H9 (cell line): ENCODE measurements at regions not wholly inside any gene's neighbourhood (a gene's known extent, or its start where the extent isn't known, plus 50 kb on each side); places are given as distances from the start of the nearest gene placed in this dataset.

Experiments used
- DNase-seq: peaks from one replicate; pipeline ENCODE4 v3.0.0-alpha.2; 2017
- H2AFZ ChIP-seq: one replicate; pipeline ENCODE4 v1.6.1; 2013; ENCODE audit warnings: mild to moderate bottlenecking, low read length, control low read depth, moderate library complexity
- H2AK5ac ChIP-seq: 2 replicates; pipeline ENCODE4 v1.6.1; 2013; ENCODE audit warnings: low read length, control low read depth, mixed read lengths; ENCODE audit not compliant: insufficient read length
- H2BK120ac ChIP-seq: one replicate; pipeline ENCODE4 v1.6.1; 2013; ENCODE audit warnings: low read depth, mild to moderate bottlenecking, low read length, control low read depth, inconsistent platforms; ENCODE audit not compliant: poor library complexity, severe bottlenecking
- H2BK12ac ChIP-seq: 2 replicates; pipeline ENCODE4 v1.6.1; 2013; ENCODE audit warnings: low read length, control low read depth, mixed read lengths, low read depth; ENCODE audit not compliant: insufficient read length
- H2BK15ac ChIP-seq: 2 replicates; pipeline ENCODE4 v1.6.1; 2013; ENCODE audit warnings: low read depth, low read length, control low read depth
- H2BK20ac ChIP-seq: one replicate; pipeline ENCODE4 v1.6.1; 2013; ENCODE audit warnings: low read depth, mild to moderate bottlenecking, low read length, control low read depth, inconsistent platforms; ENCODE audit not compliant: poor library complexity, severe bottlenecking
- H2BK5ac ChIP-seq: 2 replicates; pipeline ENCODE4 v1.6.1; 2013; ENCODE audit warnings: low read length, control low read depth, mixed read lengths; ENCODE audit not compliant: insufficient read length
- H3K14ac ChIP-seq: 2 replicates; pipeline ENCODE4 v1.6.1; 2013; ENCODE audit warnings: low read length, control low read depth; ENCODE audit not compliant: insufficient read depth
- H3K18ac ChIP-seq: 2 replicates; pipeline ENCODE4 v1.6.1; 2013; ENCODE audit warnings: low read depth, mild to moderate bottlenecking, mixed read lengths, low read length, control low read depth; ENCODE audit not compliant: insufficient read length
- H3K23ac ChIP-seq: 2 replicates; pipeline ENCODE4 v1.6.1; 2013; ENCODE audit warnings: low read length, control low read depth, mixed read lengths, low read depth; ENCODE audit not compliant: insufficient read length
- H3K23me2 ChIP-seq: 2 replicates; pipeline ENCODE4 v1.6.1; 2013; ENCODE audit warnings: low read depth, mild to moderate bottlenecking, mixed read lengths, low read length, control low read depth; ENCODE audit not compliant: insufficient read length, poor library complexity, severe bottlenecking
- H3K27ac ChIP-seq: 2 replicates; pipeline ENCODE4 v1.5.1; 2013; ENCODE audit warnings: low read length, control low read depth, mixed read lengths, low read depth; ENCODE audit not compliant: insufficient read length
- H3K27me3 ChIP-seq: 2 replicates; pipeline ENCODE4 v1.6.1; 2013; ENCODE audit warnings: low read length, control low read depth, inconsistent platforms; ENCODE audit not compliant: insufficient read depth
- H3K4ac ChIP-seq: 2 replicates; pipeline ENCODE4 v1.6.1; 2013; ENCODE audit warnings: low read depth, mild to moderate bottlenecking, control low read depth, inconsistent platforms, low read length, moderate library complexity
- H3K4me1 ChIP-seq: 2 replicates; pipeline ENCODE4 v1.6.1; 2013; ENCODE audit warnings: low read length, control low read depth, inconsistent platforms; ENCODE audit not compliant: insufficient read depth
- H3K4me2 ChIP-seq: 2 replicates; pipeline ENCODE4 v1.6.1; 2013; ENCODE audit warnings: low read length, control low read depth, mixed read lengths; ENCODE audit not compliant: insufficient read length, insufficient read depth
- H3K56ac ChIP-seq: 2 replicates; pipeline ENCODE4 v1.6.1; 2013; ENCODE audit warnings: low read depth, mild to moderate bottlenecking, mixed read lengths, low read length, control low read depth; ENCODE audit not compliant: insufficient read length
- H3K79me1 ChIP-seq: 2 replicates; pipeline ENCODE4 v1.6.1; 2013; ENCODE audit warnings: low read depth, mild to moderate bottlenecking, moderate library complexity, low read length, control low read depth, inconsistent platforms; ENCODE audit not compliant: insufficient read depth, poor library complexity, severe bottlenecking
- H3K79me2 ChIP-seq: 2 replicates; pipeline ENCODE4 v1.6.1; 2013; ENCODE audit warnings: low read length, control low read depth, inconsistent platforms; ENCODE audit not compliant: insufficient read depth
- H3K9ac ChIP-seq: 2 replicates; pipeline ENCODE4 v1.6.1; 2013; ENCODE audit warnings: low read length, control low read depth, mixed read lengths; ENCODE audit not compliant: insufficient read length; ENCODE audit errors: extremely low read depth
- H3K9me3 ChIP-seq: one replicate; pipeline ENCODE4 v1.6.1; 2013; ENCODE audit warnings: low read depth, low read length, inconsistent platforms; ENCODE audit not compliant: control insufficient read depth
- H3T11ph ChIP-seq: one replicate; pipeline ENCODE4 v1.6.1; 2013; ENCODE audit warnings: mild to moderate bottlenecking, low read length, control low read depth, inconsistent platforms
- H4K20me1 ChIP-seq: one replicate; pipeline ENCODE4 v1.6.1; 2013; ENCODE audit not compliant: control insufficient read depth, insufficient read length, insufficient read depth
- H4K5ac ChIP-seq: 2 replicates; pipeline ENCODE4 v1.6.1; 2013; ENCODE audit warnings: low read depth, mild to moderate bottlenecking, mixed read lengths, low read length, control low read depth; ENCODE audit not compliant: insufficient read length
- H4K8ac ChIP-seq: replicated peaks from 2 replicates; pipeline ENCODE4 v1.6.1; 2013; ENCODE audit warnings: low read length, control low read depth, mixed read lengths, low read depth; ENCODE audit not compliant: insufficient read length
- H4K91ac ChIP-seq: 2 replicates; pipeline ENCODE4 v1.6.1; 2013; ENCODE audit warnings: low read depth, mild to moderate bottlenecking, moderate library complexity, mixed read lengths, low read length, control low read depth; ENCODE audit not compliant: insufficient read length
- H3K27ac Mint-ChIP-seq, 3 experiments: 2 replicates in 2 of 3; 3 replicates in 1 of 3; pipeline ENCODE4 v1.8.0; 2020 to 2021; ENCODE audit warnings: mixed read lengths in 3 of 3, mild to moderate bottlenecking in 1 of 3, moderate library complexity in 1 of 3
- H3K27me3 Mint-ChIP-seq: 2 replicates; pipeline ENCODE4 v1.8.0; 2021; ENCODE audit warnings: low read depth, mild to moderate bottlenecking, moderate library complexity, mixed read lengths
- H3K36me3 Mint-ChIP-seq, 3 experiments: 2 replicates in 2 of 3; 3 replicates in 1 of 3; pipeline ENCODE4 v1.8.0; 2020 to 2021; ENCODE audit warnings: low read depth in 3 of 3, mixed read lengths in 3 of 3; ENCODE audit not compliant: insufficient read depth in 1 of 3
- H3K4me1 Mint-ChIP-seq, 2 experiments: 2 replicates each; pipeline ENCODE4 v1.8.0; 2020; ENCODE audit warnings: mixed read lengths in 2 of 2
- H3K4me3 Mint-ChIP-seq, 2 experiments: 2 replicates in 1 of 2; 3 replicates in 1 of 2; pipeline ENCODE4 v1.8.0; 2020 to 2021; ENCODE audit warnings: mild to moderate bottlenecking in 2 of 2, mixed read lengths in 2 of 2, moderate library complexity in 1 of 2
- H3K9me3 Mint-ChIP-seq, 2 experiments: 2 replicates in 1 of 2; 3 replicates in 1 of 2; pipeline ENCODE4 v1.8.0; 2020; ENCODE audit warnings: mild to moderate bottlenecking in 2 of 2, mixed read lengths in 2 of 2, moderate library complexity in 1 of 2
- WGBS: extraction: QIAGEN DNeasy Blood & Tissue Kit; methylation state at CpG from one replicate; pipeline ENCODE4 v1.1.7; 2013; ENCODE audit warnings: missing lambda C conversion rate, low lambda C conversion rate, mixed read lengths; ENCODE audit not compliant: insufficient read length; ENCODE audit errors: extremely low coverage; 5-methylcytosine and 5-hydroxymethylcytosine counted together
- TF ChIP-seq, protein P1 (sequence below): fragments of 200-600 bp; sonication (generic); conservative IDR thresholded peaks from 3 replicates; pipeline ENCODE4 v1.8.0; 2021; ENCODE audit warnings: antibody characterized with exemption, mild to moderate bottlenecking

DNA sequence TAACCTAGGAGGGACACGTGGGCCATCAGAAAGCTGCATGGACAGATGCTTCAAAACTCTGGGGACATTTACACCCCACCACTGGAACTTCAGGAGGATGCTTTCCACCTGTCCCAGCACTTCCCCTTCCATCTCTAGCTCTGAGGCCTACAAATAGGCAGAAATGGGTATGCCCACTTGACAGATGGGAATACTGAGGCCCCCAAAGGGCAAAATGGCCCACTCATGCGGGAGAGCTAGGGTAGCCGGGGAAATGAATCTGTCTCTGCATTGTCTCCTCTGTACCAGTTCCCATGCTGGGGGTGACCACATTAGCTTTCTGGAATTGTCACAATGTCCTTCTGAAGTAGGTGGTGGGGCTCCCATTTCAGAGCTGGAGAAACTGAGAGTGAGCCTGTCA, 592.1 kb upstream of the CDH5 start:
- H2BK15ac ChIP-seq = no peak overlapping the region
- peaks cover 30 to 44% (median 33%) of the 10 kb centered on the region in 3 experiments for H3K36me3 Mint-ChIP-seq

More for the DNA sequence above, 592.1 kb upstream of the CDH5 start:
- Histone ChIP-seq H3T11ph (no peak overlapping the region), H4K20me1 (no peaks in the 10 kb centered on the region), H3K4ac (no peak overlapping the region), H3K18ac (no peak overlapping the region), H3K9ac (no peak overlapping the region), H2BK5ac (no peak overlapping the region), H4K8ac (no peak overlapping the region), H3K79me1 (no peaks in the 10 kb centered on the region), H3K27ac (no peak overlapping the region), H3K14ac (no peak overlapping the region), H3K4me2 (no peak overlapping the region), H2BK120ac (no peak overlapping the region), H3K23ac (no peak overlapping the region), H3K27me3 (no peaks in the 10 kb centered on the region), H3K56ac (no peak overlapping the region), H3K4me1 (peaks cover 9% of the 10 kb centered on the region; the same call in 1 of the 2 replicates), H4K91ac (no peak overlapping the region), H3K79me2 (no peaks in the 10 kb centered on the region), H2AFZ (no peak overlapping the region), H2AK5ac (no peak overlapping the region), H3K23me2 (no peaks in the 10 kb centered on the region), H2BK20ac (no peak overlapping the region), H3K9me3 (peaks cover 21% of the 10 kb centered on the region), H2BK12ac (no peak overlapping the region), H4K5ac (no peak overlapping the region)
- Mint-ChIP-seq H3K27ac (peak overlapping the region in 1 of 3 experiments; percentile 98; a peak in 3 of 7 replicates), H3K27me3 (no peaks in the 10 kb centered on the region; the same call in 1 of the 2 replicates), H3K4me1 (peaks cover 36% of the 10 kb centered on the region in 2 experiments), H3K4me3 (peak overlapping the region in 1 of 2 experiments; percentile 7; a peak in 2 of 5 replicates), H3K9me3 (peaks cover 35 to 37% of the 10 kb centered on the region in 2 experiments)
- DNase-seq = no peak
- TF ChIP-seq, protein P1, sequence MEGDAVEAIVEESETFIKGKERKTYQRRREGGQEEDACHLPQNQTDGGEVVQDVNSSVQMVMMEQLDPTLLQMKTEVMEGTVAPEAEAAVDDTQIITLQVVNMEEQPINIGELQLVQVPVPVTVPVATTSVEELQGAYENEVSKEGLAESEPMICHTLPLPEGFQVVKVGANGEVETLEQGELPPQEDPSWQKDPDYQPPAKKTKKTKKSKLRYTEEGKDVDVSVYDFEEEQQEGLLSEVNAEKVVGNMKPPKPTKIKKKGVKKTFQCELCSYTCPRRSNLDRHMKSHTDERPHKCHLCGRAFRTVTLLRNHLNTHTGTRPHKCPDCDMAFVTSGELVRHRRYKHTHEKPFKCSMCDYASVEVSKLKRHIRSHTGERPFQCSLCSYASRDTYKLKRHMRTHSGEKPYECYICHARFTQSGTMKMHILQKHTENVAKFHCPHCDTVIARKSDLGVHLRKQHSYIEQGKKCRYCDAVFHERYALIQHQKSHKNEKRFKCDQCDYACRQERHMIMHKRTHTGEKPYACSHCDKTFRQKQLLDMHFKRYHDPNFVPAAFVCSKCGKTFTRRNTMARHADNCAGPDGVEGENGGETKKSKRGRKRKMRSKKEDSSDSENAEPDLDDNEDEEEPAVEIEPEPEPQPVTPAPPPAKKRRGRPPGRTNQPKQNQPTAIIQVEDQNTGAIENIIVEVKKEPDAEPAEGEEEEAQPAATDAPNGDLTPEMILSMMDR = no peak
- no CpG with 5 or more reads among the region's 3 CpGs for WGBS
